Activated CD4-positive, alpha-beta memory T cell treated with anti-CD3 and anti-CD28 coated beads for 36 hours (primary cell): ENCODE measurements at regions not wholly inside any gene's neighbourhood (a gene's known extent, or its start where the extent isn't known, plus 50 kb on each side); places are given as distances from the start of the nearest gene placed in this dataset.

Source experiments
- CTCF ChIA-PET: fragments of 350-600 bp; sonication (Branson Sonifier 250); formaldehyde crosslinking; loops from one replicate; lab custom pipeline; 2021; ENCODE audit warnings: antibody characterized with exemption, inconsistent platforms; lab: Charles Lee
- POLR2A ChIA-PET: fragments of 350-600 bp; sonication (Branson Sonifier 250); formaldehyde crosslinking; loops from one replicate; lab custom pipeline; 2021; ENCODE audit warnings: antibody characterized with exemption; lab: Charles Lee
- DNase-seq: peaks from one replicate; pipeline ENCODE4 v3.0.0-alpha.2; 2020
- H3K27ac Mint-ChIP-seq: one replicate; pipeline ENCODE4 v1.8.0; 2021; ENCODE audit warnings: mixed read lengths
- H3K27me3 Mint-ChIP-seq: one replicate; pipeline ENCODE4 v1.8.0; 2021; ENCODE audit warnings: mixed read lengths
- H3K36me3 Mint-ChIP-seq: one replicate; pipeline ENCODE4 v1.8.0; 2021; ENCODE audit warnings: mixed read lengths
- H3K4me1 Mint-ChIP-seq: one replicate; pipeline ENCODE4 v1.8.0; 2021; ENCODE audit warnings: low read depth, mixed read lengths
- H3K4me3 Mint-ChIP-seq: one replicate; pipeline ENCODE4 v1.8.0; 2021; ENCODE audit warnings: mild to moderate bottlenecking, mixed read lengths
- H3K9me3 Mint-ChIP-seq: one replicate; pipeline ENCODE4 v1.8.0; 2021; ENCODE audit warnings: mixed read lengths
- intact Hi-C: fragments of 100-400 bp; cut with micrococcal nuclease; formaldehyde crosslinking; loops from one replicate; pipeline ENCODE4 v1.15.1; 2023

- ChIA-PET POLR2A (no interaction called here), CTCF (no interaction called here)
- no peaks in the 10 kb centered on the region for H3K9me3 Mint-ChIP-seq
- intact Hi-C loops: no loop called here
- no peaks in the 10 kb centered on the region for H3K4me1 Mint-ChIP-seq
- DNase-seq: no peak
- H3K4me3 Mint-ChIP-seq: no peak overlapping the region
- H3K36me3 Mint-ChIP-seq: no peaks in the 10 kb centered on the region
- no peak overlapping the region for H3K27ac Mint-ChIP-seq
- no peaks in the 10 kb centered on the region for H3K27me3 Mint-ChIP-seq
These were observed 481.9 kb downstream of the C6orf118 start for GRCh38 chr6:164827537-164827936.

GRCh38 chr6:164826831-164827468 is 482.5 kb downstream of the C6orf118 start:
- POLR2A ChIA-PET: no interaction called here
- H3K4me1 Mint-ChIP-seq: no peaks in the 10 kb centered on the region
- intact Hi-C loops: no loop called here
- no peaks in the 10 kb centered on the region for H3K27me3 Mint-ChIP-seq
- no peaks in the 10 kb centered on the region for H3K36me3 Mint-ChIP-seq
- no peak overlapping the region for H3K27ac Mint-ChIP-seq
- no peak for DNase-seq
- CTCF ChIA-PET: no interaction called here
- H3K4me3 Mint-ChIP-seq: no peak overlapping the region
- H3K9me3 Mint-ChIP-seq: no peaks in the 10 kb centered on the region

GRCh38 chr6:164825386-164825785 is 484.0 kb downstream of the C6orf118 start:
- DNase-seq: no peak
- Mint-ChIP-seq H3K4me3 (no peak overlapping the region), H3K9me3 (no peaks in the 10 kb centered on the region), H3K4me1 (no peaks in the 10 kb centered on the region), H3K27ac (no peak overlapping the region), H3K27me3 (no peaks in the 10 kb centered on the region), H3K36me3 (no peaks in the 10 kb centered on the region)
- POLR2A ChIA-PET: no interaction called here
- CTCF ChIA-PET: interaction anchor here (0.7 kb wide), 1 partner anchor 193 kb away, joined by 3 read pairs; no protein-coding TSS in a partner anchor
- intact Hi-C loops: no loop called here

- no peaks in the 10 kb centered on the region for H3K36me3 Mint-ChIP-seq
- no peak for DNase-seq
- H3K4me3 Mint-ChIP-seq: no peak overlapping the region
- H3K27me3 Mint-ChIP-seq: no peaks in the 10 kb centered on the region
- no peaks in the 10 kb centered on the region for H3K4me1 Mint-ChIP-seq
- POLR2A ChIA-PET: no interaction called here
- H3K27ac Mint-ChIP-seq: no peak overlapping the region
- H3K9me3 Mint-ChIP-seq: peaks cover 5% of the 10 kb centered on the region
- intact Hi-C loops: no loop called here
- CTCF ChIA-PET: no interaction called here
These were observed 491.7 kb downstream of the C6orf118 start for GRCh38 chr6:164817662-164818061.

- DNase-seq: no peak
- Mint-ChIP-seq H3K27me3 (no peaks in the 10 kb centered on the region), H3K36me3 (no peaks in the 10 kb centered on the region), H3K4me3 (no peak overlapping the region), H3K9me3 (peaks cover 31% of the 10 kb centered on the region), H3K4me1 (no peaks in the 10 kb centered on the region), H3K27ac (no peak overlapping the region)
- CTCF ChIA-PET: no interaction called here
- POLR2A ChIA-PET: no interaction called here
- intact Hi-C loops: no loop called here
These were observed 496.7 kb downstream of the C6orf118 start for GRCh38 chr6:164812706-164813105.

GRCh38 chr6:164807125-164807524 is 502.3 kb downstream of the C6orf118 start:
- peaks cover 44% of the 10 kb centered on the region for H3K9me3 Mint-ChIP-seq
- no peak overlapping the region for H3K4me3 Mint-ChIP-seq
- DNase-seq: no peak
- H3K27me3 Mint-ChIP-seq: no peaks in the 10 kb centered on the region
- no peaks in the 10 kb centered on the region for H3K4me1 Mint-ChIP-seq
- ChIA-PET POLR2A (no interaction called here), CTCF (no interaction called here)
- H3K36me3 Mint-ChIP-seq: no peaks in the 10 kb centered on the region
- H3K27ac Mint-ChIP-seq: no peak overlapping the region
- intact Hi-C loops: no loop called here

GRCh38 chr6:164795056-164795815 is 514.2 kb downstream of the C6orf118 start:
- Mint-ChIP-seq H3K36me3 (no peaks in the 10 kb centered on the region), H3K9me3 (peaks cover 3% of the 10 kb centered on the region), H3K27me3 (no peaks in the 10 kb centered on the region), H3K27ac (no peak overlapping the region), H3K4me1 (no peaks in the 10 kb centered on the region), H3K4me3 (no peak overlapping the region)
- intact Hi-C loops: no loop called here
- DNase-seq: no peak
- ChIA-PET POLR2A (no interaction called here), CTCF (no interaction called here)

GRCh38 chr6:164792666-164793065 is 516.7 kb downstream of the C6orf118 start:
- no peak overlapping the region for H3K4me3 Mint-ChIP-seq
- H3K36me3 Mint-ChIP-seq: no peaks in the 10 kb centered on the region
- H3K27ac Mint-ChIP-seq: no peak overlapping the region
- POLR2A ChIA-PET: no interaction called here
- no peak for DNase-seq
- H3K9me3 Mint-ChIP-seq: peaks cover 8% of the 10 kb centered on the region
- H3K27me3 Mint-ChIP-seq: no peaks in the 10 kb centered on the region
- CTCF ChIA-PET: no interaction called here
- H3K4me1 Mint-ChIP-seq: no peaks in the 10 kb centered on the region
- intact Hi-C loops: no loop called here

- H3K27ac Mint-ChIP-seq: no peak overlapping the region
- CTCF ChIA-PET: no interaction called here
- H3K27me3 Mint-ChIP-seq: no peaks in the 10 kb centered on the region
- POLR2A ChIA-PET: no interaction called here
- H3K4me3 Mint-ChIP-seq: no peak overlapping the region
- H3K4me1 Mint-ChIP-seq: no peaks in the 10 kb centered on the region
- intact Hi-C loops: no loop called here
- no peak for DNase-seq
- peaks cover 8% of the 10 kb centered on the region for H3K9me3 Mint-ChIP-seq
- H3K36me3 Mint-ChIP-seq: no peaks in the 10 kb centered on the region
These were observed 517.9 kb downstream of the C6orf118 start for GRCh38 chr6:164791498-164791897.

GRCh38 chr6:164763788-164764187 is 545.6 kb downstream of the C6orf118 start:
- Mint-ChIP-seq H3K4me1 (no peaks in the 10 kb centered on the region), H3K27ac (no peak overlapping the region), H3K9me3 (peaks cover 8% of the 10 kb centered on the region), H3K4me3 (no peak overlapping the region), H3K36me3 (no peaks in the 10 kb centered on the region), H3K27me3 (no peaks in the 10 kb centered on the region)
- DNase-seq: no peak
- intact Hi-C loops: no loop called here
- ChIA-PET CTCF (no interaction called here), POLR2A (no interaction called here)

- ChIA-PET CTCF (no interaction called here), POLR2A (no interaction called here)
- no peak for DNase-seq
- Mint-ChIP-seq H3K4me1 (no peaks in the 10 kb centered on the region), H3K9me3 (peaks cover 10% of the 10 kb centered on the region), H3K27ac (no peak overlapping the region), H3K36me3 (no peaks in the 10 kb centered on the region), H3K4me3 (no peak overlapping the region), H3K27me3 (no peaks in the 10 kb centered on the region)
- intact Hi-C loops: no loop called here
These were observed 552.0 kb downstream of the C6orf118 start for GRCh38 chr6:164757451-164757850.

GRCh38 chr6:164756723-164757122 is 552.7 kb downstream of the C6orf118 start:
- no peak for DNase-seq
- H3K4me3 Mint-ChIP-seq: no peak overlapping the region
- no peaks in the 10 kb centered on the region for H3K36me3 Mint-ChIP-seq
- H3K27me3 Mint-ChIP-seq: no peaks in the 10 kb centered on the region
- CTCF ChIA-PET: no interaction called here
- POLR2A ChIA-PET: no interaction called here
- H3K4me1 Mint-ChIP-seq: no peaks in the 10 kb centered on the region
- intact Hi-C loops: no loop called here
- H3K9me3 Mint-ChIP-seq: peaks cover 7% of the 10 kb centered on the region
- no peak overlapping the region for H3K27ac Mint-ChIP-seq

GRCh38 chr6:164756142-164756541 is 553.3 kb downstream of the C6orf118 start:
- H3K27me3 Mint-ChIP-seq: no peaks in the 10 kb centered on the region

More at GRCh38 chr6:164756142-164756541, 553.3 kb downstream of the C6orf118 start:
- H3K36me3 Mint-ChIP-seq: no peaks in the 10 kb centered on the region
- no peaks in the 10 kb centered on the region for H3K4me1 Mint-ChIP-seq
- intact Hi-C loops: no loop called here
- ChIA-PET CTCF (no interaction called here), POLR2A (no interaction called here)
- H3K9me3 Mint-ChIP-seq: peaks cover 7% of the 10 kb centered on the region
- DNase-seq: no peak
- no peak overlapping the region for H3K27ac Mint-ChIP-seq
- no peak overlapping the region for H3K4me3 Mint-ChIP-seq
